Esophagus squamous epithelium (tissue), 5 donors: ENCODE measurements at regions not wholly inside any gene's neighbourhood (a gene's known extent, or its start where the extent isn't known, plus 50 kb on each side); places are given as distances from the start of the nearest gene placed in this dataset.

ENCODE experiments used
- DNase-seq: peaks from one replicate; lab custom pipeline; 2025; lab: John Stamatoyannopoulos, UW
- H3K27ac ChIP-seq, 4 donors: fragments of 200-600 bp; sonication (generic); one replicate each; pipeline ENCODE4 v1.5.1; 2016 to 2019; ENCODE audit warnings: mild to moderate bottlenecking in 1 of 4
- H3K27me3 ChIP-seq, 4 donors: fragments of 200-600 bp; sonication (generic); 1 replicate in 3 of 4; 2 replicates in 1 of 4; pipeline versions ENCODE4 v1.5.1 to v1.6.0; 2017 to 2021; ENCODE audit warnings: antibody characterized with exemption in 1 of 4
- H3K36me3 ChIP-seq, 3 donors: fragments of 200-600 bp; sonication (generic); one replicate each; pipeline ENCODE4 v1.5.1; 2016 to 2019
- H3K4me1 ChIP-seq, 3 donors: fragments of 200-600 bp; sonication (generic); one replicate each; pipeline ENCODE4 v1.5.1; 2017 to 2019
- H3K4me3 ChIP-seq, 4 donors: fragments of 200-600 bp; sonication (generic); 1 replicate in 3 of 4; 2 replicates in 1 of 4; pipeline ENCODE4 v1.5.1; 2016 to 2019; ENCODE audit warnings: mild to moderate bottlenecking in 2 of 4, moderate library complexity in 1 of 4
- H3K9me3 ChIP-seq, 3 donors: fragments of 200-600 bp; sonication (generic); one replicate each; pipeline ENCODE4 v1.5.1; 2016 to 2019
- POLR2A ChIP-seq, 4 donors: fragments of 450-650 bp; IDR thresholded peaks; one replicate each; pipeline ENCODE4 v1.6.1; 2017; ENCODE audit warnings: antibody characterized with exemption in 4 of 4, mild to moderate bottlenecking in 4 of 4, moderate library complexity in 3 of 4
- WGBS, 2 donors: methylation state at CpG; one replicate each; pipeline ENCODE4 v1.1.5; 2018; 5-methylcytosine and 5-hydroxymethylcytosine counted together
- intact Hi-C: fragments of 100-400 bp; cut with DNase I; formaldehyde crosslinking; loops from one replicate; pipeline ENCODE4 v1.15.0; 2022
- TF ChIP-seq, protein P1 (sequence below), 6 experiments: fragments of 450-650 bp in 4 of 6; fragments of 200-600 bp in 2 of 6; sonication (generic) in 2 of 6; IDR thresholded peaks; one replicate each; pipeline ENCODE4 v1.5.1; 2016 to 2019; ENCODE audit warnings: antibody characterized with exemption in 6 of 6, mild to moderate bottlenecking in 4 of 6, moderate library complexity in 4 of 6
- donor health status: DM: yes; HTN: yes; CAD: no.

- TF ChIP-seq, protein P1, sequence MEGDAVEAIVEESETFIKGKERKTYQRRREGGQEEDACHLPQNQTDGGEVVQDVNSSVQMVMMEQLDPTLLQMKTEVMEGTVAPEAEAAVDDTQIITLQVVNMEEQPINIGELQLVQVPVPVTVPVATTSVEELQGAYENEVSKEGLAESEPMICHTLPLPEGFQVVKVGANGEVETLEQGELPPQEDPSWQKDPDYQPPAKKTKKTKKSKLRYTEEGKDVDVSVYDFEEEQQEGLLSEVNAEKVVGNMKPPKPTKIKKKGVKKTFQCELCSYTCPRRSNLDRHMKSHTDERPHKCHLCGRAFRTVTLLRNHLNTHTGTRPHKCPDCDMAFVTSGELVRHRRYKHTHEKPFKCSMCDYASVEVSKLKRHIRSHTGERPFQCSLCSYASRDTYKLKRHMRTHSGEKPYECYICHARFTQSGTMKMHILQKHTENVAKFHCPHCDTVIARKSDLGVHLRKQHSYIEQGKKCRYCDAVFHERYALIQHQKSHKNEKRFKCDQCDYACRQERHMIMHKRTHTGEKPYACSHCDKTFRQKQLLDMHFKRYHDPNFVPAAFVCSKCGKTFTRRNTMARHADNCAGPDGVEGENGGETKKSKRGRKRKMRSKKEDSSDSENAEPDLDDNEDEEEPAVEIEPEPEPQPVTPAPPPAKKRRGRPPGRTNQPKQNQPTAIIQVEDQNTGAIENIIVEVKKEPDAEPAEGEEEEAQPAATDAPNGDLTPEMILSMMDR (IDR thresholded peaks at IDR 0.05), result no peak
- TF ChIP-seq POLR2A (IDR thresholded peaks at IDR 0.05), result no peak
- intact Hi-C loops, result no loop called here
- WGBS, 2 donors, result 63 to 77% methylated on average over 3 of the region's 3 CpGs
- no peaks in the 10 kb centered on the region for H3K9me3 ChIP-seq
- H3K4me3 ChIP-seq, result no peak overlapping the region
- H3K36me3 ChIP-seq, result no peaks in the 10 kb centered on the region
- no peak overlapping the region for H3K27ac ChIP-seq
- H3K27me3 ChIP-seq, result no peaks in the 10 kb centered on the region
- DNase-seq, result no peak
- H3K4me1 ChIP-seq, result no peaks in the 10 kb centered on the region
Observed at GRCh38 chr3:3308809-3309208, 129.3 kb upstream of the CRBN start.

DNA sequence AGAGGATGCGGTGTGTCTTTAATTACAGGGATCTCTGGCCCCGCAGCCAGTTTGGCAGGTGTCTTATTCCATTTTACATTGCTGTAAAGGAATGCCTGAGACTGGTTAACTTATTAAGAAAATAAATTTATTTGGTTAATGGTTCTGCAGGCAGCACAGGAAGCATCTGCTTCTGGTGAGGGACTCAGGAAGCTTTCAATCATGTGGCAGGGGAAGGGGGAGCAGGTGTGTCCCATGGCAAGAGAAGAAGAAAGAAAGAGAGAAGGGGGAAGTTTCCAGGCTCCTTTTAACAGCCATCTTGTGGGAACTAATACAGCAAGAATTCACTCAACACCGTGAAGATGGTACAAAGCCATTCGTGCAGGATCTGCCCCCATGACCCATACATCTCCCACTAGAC, 128.0 kb upstream of the CRBN start:
- no peaks in the 10 kb centered on the region for H3K4me1 ChIP-seq
- no peaks in the 10 kb centered on the region for H3K36me3 ChIP-seq
- no peak overlapping the region for H3K27ac ChIP-seq
- TF ChIP-seq, protein P1 (IDR thresholded peaks at IDR 0.05), result no peak
- intact Hi-C loops, result no loop called here
- WGBS, 2 donors, result 45 to 49% methylated on average over 4 of the region's 4 CpGs
- DNase-seq, result no peak
- no peaks in the 10 kb centered on the region for H3K9me3 ChIP-seq
- H3K4me3 ChIP-seq, result no peak overlapping the region
- no peaks in the 10 kb centered on the region for H3K27me3 ChIP-seq

- Histone ChIP-seq H3K27ac (no peak overlapping the region), H3K4me3 (no peak overlapping the region), H3K4me1 (no peaks in the 10 kb centered on the region), H3K9me3 (no peaks in the 10 kb centered on the region), H3K27me3 (no peaks in the 10 kb centered on the region), H3K36me3 (no peaks in the 10 kb centered on the region)
- intact Hi-C loops, result no loop called here
- no peak for DNase-seq
- TF ChIP-seq POLR2A (IDR thresholded peaks at IDR 0.05), result no peak
- TF ChIP-seq, protein P1 (IDR thresholded peaks at IDR 0.05), result no peak
- 60 to 77% methylated on average over 1 of the region's 1 CpG for WGBS, 2 donors
Observed at GRCh38 chr3:3305841-3306240, 126.3 kb upstream of the CRBN start.

GRCh38 chr3:3305084-3305483, 125.6 kb upstream of the CRBN start:
- no peaks in the 10 kb centered on the region for H3K9me3 ChIP-seq
- no peak overlapping the region for H3K27ac ChIP-seq
- TF ChIP-seq, protein P1 (IDR thresholded peaks at IDR 0.05), result no peak
- no peak for TF ChIP-seq POLR2A (IDR thresholded peaks at IDR 0.05)
- H3K4me3 ChIP-seq, result no peak overlapping the region
- WGBS, 2 donors, result 40 to 75% methylated on average over 2 of the region's 5 CpGs
- no peak for DNase-seq
- H3K36me3 ChIP-seq, result no peaks in the 10 kb centered on the region
- no peaks in the 10 kb centered on the region for H3K27me3 ChIP-seq
- intact Hi-C loops, result no loop called here
- H3K4me1 ChIP-seq, result no peaks in the 10 kb centered on the region

DNA sequence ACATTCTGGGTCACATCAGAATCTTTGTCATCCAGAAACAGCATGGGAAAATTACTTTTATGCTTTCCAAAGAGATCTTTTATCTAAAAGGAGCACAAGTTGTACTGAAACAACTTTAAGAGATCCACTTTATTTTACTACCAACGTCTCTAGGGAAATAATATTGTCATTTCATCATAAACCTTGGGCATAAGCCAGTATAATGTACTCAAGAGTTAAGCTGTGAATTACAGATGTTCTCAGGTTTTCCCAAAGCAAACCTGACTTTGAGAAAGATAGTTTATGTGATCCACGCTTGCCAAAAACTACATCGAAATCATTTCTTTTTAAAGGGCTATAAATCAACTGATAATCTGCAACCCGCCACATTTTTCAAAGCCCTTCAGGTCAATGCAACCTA, 124.1 kb upstream of the CRBN start:
- DNase-seq, result no peak
- Histone ChIP-seq H3K27ac (no peak overlapping the region), H3K4me3 (no peak overlapping the region), H3K27me3 (no peaks in the 10 kb centered on the region), H3K36me3 (no peaks in the 10 kb centered on the region), H3K9me3 (no peaks in the 10 kb centered on the region), H3K4me1 (no peaks in the 10 kb centered on the region)
- TF ChIP-seq POLR2A (IDR thresholded peaks at IDR 0.05), result no peak
- TF ChIP-seq, protein P1 (IDR thresholded peaks at IDR 0.05), result no peak
- intact Hi-C loops, result no loop called here
- WGBS, 2 donors, result 45 to 62% methylated on average over 4 of the region's 4 CpGs
